Smooth muscle cell of the brain vasculature (primary cell): ENCODE measurements at regions not wholly inside any gene's neighbourhood (a gene's known extent, or its start where the extent isn't known, plus 50 kb on each side); places are given as distances from the start of the nearest gene placed in this dataset.
"Not testable (repeated sequence)": the region's sequence is repeated elsewhere in the genome, so short reads cannot be mapped to it uniquely, and the experiment has no call there.

ENCODE experiments used
- DNase-seq: peaks from one replicate; pipeline ENCODE4 v3.0.0-alpha.2; 2012; ENCODE audit warnings: low read depth, low spot score

GRCh38 chr9:119763260-119763659 is 394.0 kb upstream of the BRINP1 start:
- no peak for DNase-seq

- no peak for DNase-seq
These were observed 392.6 kb upstream of the BRINP1 start for GRCh38 chr9:119761812-119762211.

GRCh38 chr9:119758990-119759389 is 389.8 kb upstream of the BRINP1 start:
- no peak for DNase-seq

GRCh38 chr9:119758241-119758640 is 389.0 kb upstream of the BRINP1 start:
- DNase-seq: no peak

- DNase-seq: no peak
These were observed 370.2 kb upstream of the BRINP1 start for GRCh38 chr9:119739476-119739875.

GRCh38 chr9:119736491-119737454 is 367.5 kb upstream of the BRINP1 start:
- DNase-seq: no peak

GRCh38 chr9:119727988-119728387 is 358.8 kb upstream of the BRINP1 start:
- no peak for DNase-seq

- DNase-seq: no peak
These were observed 356.8 kb upstream of the BRINP1 start for GRCh38 chr9:119726035-119726434.

GRCh38 chr9:119722384-119722783 is 353.1 kb upstream of the BRINP1 start:
- DNase-seq: no peak

- DNase-seq: no peak
These were observed 343.1 kb upstream of the BRINP1 start for GRCh38 chr9:119712325-119712724.

GRCh38 chr9:119709431-119709830 is 340.2 kb upstream of the BRINP1 start:
- DNase-seq: no peak

GRCh38 chr9:119707228-119707845 is 338.1 kb upstream of the BRINP1 start:
- DNase-seq: no peak

GRCh38 chr9:119701651-119702050 is 332.4 kb upstream of the BRINP1 start:
- DNase-seq: no peak

GRCh38 chr9:119698535-119698934 is 329.3 kb upstream of the BRINP1 start:
- DNase-seq: no peak

- DNase-seq: no peak
These were observed 328.8 kb upstream of the BRINP1 start for GRCh38 chr9:119697996-119698395.

- DNase-seq: no peak
These were observed 320.6 kb upstream of the BRINP1 start for GRCh38 chr9:119689879-119690278.

- no peak for DNase-seq
These were observed 319.3 kb upstream of the BRINP1 start for GRCh38 chr9:119688547-119688946.

- DNase-seq: no peak
These were observed 308.7 kb upstream of the BRINP1 start for GRCh38 chr9:119677811-119678505.

- no peak for DNase-seq
These were observed 306.7 kb upstream of the BRINP1 start for GRCh38 chr9:119675951-119676350.

- DNase-seq: not testable (repeated sequence)
These were observed 303.5 kb upstream of the BRINP1 start for GRCh38 chr9:119672763-119673162.

- no peak for DNase-seq
These were observed 298.7 kb upstream of the BRINP1 start for GRCh38 chr9:119667916-119668315.

- no peak for DNase-seq
These were observed 297.9 kb upstream of the BRINP1 start for GRCh38 chr9:119667163-119667562.
